Common myeloid progenitor, CD34-positive (primary cell): ENCODE measurements at regions not wholly inside any gene's neighbourhood (a gene's known extent, or its start where the extent isn't known, plus 50 kb on each side); places are given as distances from the start of the nearest gene placed in this dataset.
"Not testable (repeated sequence)": the region's sequence is repeated elsewhere in the genome, so short reads cannot be mapped to it uniquely, and the experiment has no call there.

Experiments
- CTCF ChIA-PET: fragments of 350-600 bp; sonication (Branson Sonifier 250); formaldehyde crosslinking; loops from one replicate; lab custom pipeline; 2021; ENCODE audit warnings: antibody characterized with exemption; lab: Charles Lee
- POLR2A ChIA-PET: fragments of 350-600 bp; sonication (Branson Sonifier 250); formaldehyde crosslinking; loops from one replicate; lab custom pipeline; 2021; ENCODE audit warnings: antibody characterized with exemption; lab: Charles Lee
- DNase-seq, 3 donors: peaks; one replicate each; pipeline versions ENCODE4 v3.0.0 to v3.0.0-alpha.2; 2013
- H3K27ac ChIP-seq, 2 experiments: 1 replicate in 1 of 2; 2 replicates in 1 of 2; pipeline ENCODE4 v1.7.0; 2013; ENCODE audit warnings: inconsistent platforms in 2 of 2, low read length in 2 of 2, mild to moderate bottlenecking in 2 of 2, low read depth in 1 of 2, moderate library complexity in 1 of 2; ENCODE audit not compliant: severe bottlenecking in 2 of 2, insufficient read depth in 1 of 2, poor library complexity in 1 of 2
- H3K27me3 ChIP-seq, 5 experiments: replicated peaks in 2 of 5; 1 replicate in 3 of 5; 2 replicates in 2 of 5; pipeline versions ENCODE4 v1.6.1 to v1.7.0; 2013; ENCODE audit warnings: low read length in 4 of 5, mild to moderate bottlenecking in 2 of 5, moderate library complexity in 2 of 5, inconsistent platforms in 1 of 5; ENCODE audit not compliant: insufficient read depth in 5 of 5, control insufficient read depth in 4 of 5
- H3K36me3 ChIP-seq, 4 experiments: 1 replicate in 2 of 4; 2 replicates in 2 of 4; pipeline versions ENCODE4 v1.6.1 to v1.7.0; 2013; ENCODE audit warnings: low read length in 3 of 4, control low read depth in 1 of 4, mild to moderate bottlenecking in 1 of 4; ENCODE audit not compliant: control insufficient read depth in 4 of 4, insufficient read depth in 4 of 4
- H3K4me1 ChIP-seq, 4 experiments: 1 replicate in 3 of 4; 2 replicates in 1 of 4; pipeline versions ENCODE4 v1.6.1 to v1.7.1; 2013; ENCODE audit warnings: low read length in 3 of 4, mild to moderate bottlenecking in 3 of 4, control low read depth in 1 of 4, inconsistent platforms in 1 of 4, moderate library complexity in 1 of 4; ENCODE audit not compliant: control insufficient read depth in 4 of 4, insufficient read depth in 4 of 4; ENCODE audit errors: control extremely low read depth in 1 of 4
- H3K4me3 ChIP-seq, 7 experiments: 1 replicate in 4 of 7; 2 replicates in 3 of 7; pipeline versions ENCODE4 v1.5.1 to v1.7.0; 2013; ENCODE audit warnings: mild to moderate bottlenecking in 7 of 7, low read length in 6 of 7, moderate library complexity in 6 of 7, inconsistent platforms in 2 of 7, low read depth in 2 of 7, control low read depth in 1 of 7; ENCODE audit not compliant: insufficient read depth in 4 of 7, control insufficient read depth in 1 of 7; ENCODE audit errors: extremely low read depth in 1 of 7
- H3K9me3 ChIP-seq, 5 experiments: 1 replicate in 4 of 5; 2 replicates in 1 of 5; pipeline versions ENCODE4 v1.6.1 to v1.7.1; 2013; ENCODE audit warnings: low read length in 4 of 5, mild to moderate bottlenecking in 2 of 5, inconsistent platforms in 1 of 5, low read depth in 1 of 5, moderate library complexity in 1 of 5; ENCODE audit not compliant: control insufficient read depth in 4 of 5, insufficient read depth in 2 of 5; ENCODE audit errors: control extremely low read depth in 1 of 5
- WGBS: methylation state at CpG from one replicate; pipeline ENCODE4 v1.1.5; 2013; ENCODE audit not compliant: insufficient coverage; 5-methylcytosine and 5-hydroxymethylcytosine counted together

DNA sequence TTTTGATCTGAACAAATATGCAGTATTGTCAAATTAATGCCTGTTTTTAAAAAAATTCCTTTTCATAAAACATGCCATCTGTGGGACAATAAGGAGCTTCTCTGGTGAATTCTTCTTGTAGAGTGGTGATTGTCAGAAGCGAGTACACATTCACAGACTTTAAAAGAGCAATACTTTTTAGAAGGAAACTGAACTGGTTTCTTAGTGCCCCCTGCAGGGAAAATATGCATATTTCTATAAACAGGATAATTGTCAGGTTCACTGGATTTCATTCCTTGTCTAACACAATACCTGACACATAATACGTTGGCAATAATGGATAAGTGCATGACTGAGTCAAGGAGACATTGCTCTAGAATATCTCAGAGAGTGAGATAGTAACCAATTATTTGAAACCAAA, 133.7 kb downstream of the KIF4B start:
- ChIA-PET POLR2A (no interaction called here), CTCF (interaction anchor here (0.9 to 1.3 kb wide), 8 partner anchors 9 to 200 kb away, joined by 3 to 5 read pairs (median 4); no protein-coding TSS in a partner anchor)
- peak in 2 of 3 donors; percentile 5 to 11 for DNase-seq
- H3K4me3 ChIP-seq = no peak overlapping the region
- no peaks in the 10 kb centered on the region for H3K36me3 ChIP-seq
- no CpG with 5 or more reads among the region's 2 CpGs for WGBS
- H3K27ac ChIP-seq = no peak overlapping the region
- H3K9me3 ChIP-seq = no peaks in the 10 kb centered on the region
- peaks cover 0 to 6% (median 2%) of the 10 kb centered on the region in 4 experiments for H3K4me1 ChIP-seq
- H3K27me3 ChIP-seq = peaks cover 0 to 4% (median 0%) of the 10 kb centered on the region in 5 experiments

DNA sequence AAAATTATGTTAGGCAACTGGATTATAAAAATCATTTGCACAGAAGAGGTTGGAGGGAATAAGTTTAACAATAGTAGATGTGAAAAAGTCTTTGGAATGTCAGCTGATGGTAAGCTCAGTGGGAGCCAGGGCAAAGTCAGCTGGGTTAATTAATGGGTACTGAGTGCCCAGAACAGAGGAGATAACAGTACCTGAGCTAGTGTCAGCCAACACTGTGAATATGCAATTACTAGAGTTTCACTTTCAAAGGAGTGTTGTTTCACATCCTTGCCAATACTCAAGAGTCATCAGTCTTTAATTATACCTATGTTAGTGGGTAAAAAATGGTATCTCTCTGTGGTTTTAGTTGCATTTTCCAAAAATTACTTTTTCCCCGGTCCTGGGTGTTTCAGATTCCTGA, 135.1 kb downstream of the KIF4B start:
- Histone ChIP-seq H3K27ac (no peak overlapping the region), H3K4me1 (peaks cover 0 to 6% (median 2%) of the 10 kb centered on the region in 4 experiments), H3K36me3 (no peaks in the 10 kb centered on the region), H3K4me3 (no peak overlapping the region), H3K27me3 (peaks cover 0 to 4% (median 0%) of the 10 kb centered on the region in 5 experiments), H3K9me3 (no peaks in the 10 kb centered on the region)
- ChIA-PET CTCF (interaction anchor here (0.7 to 1.1 kb wide), 2 partner anchors 12 to 176 kb away, joined by 3 read pairs; no protein-coding TSS in a partner anchor), POLR2A (no interaction called here)
- no peak for DNase-seq
- 100% methylated on average over 1 of the region's 1 CpG for WGBS

DNA sequence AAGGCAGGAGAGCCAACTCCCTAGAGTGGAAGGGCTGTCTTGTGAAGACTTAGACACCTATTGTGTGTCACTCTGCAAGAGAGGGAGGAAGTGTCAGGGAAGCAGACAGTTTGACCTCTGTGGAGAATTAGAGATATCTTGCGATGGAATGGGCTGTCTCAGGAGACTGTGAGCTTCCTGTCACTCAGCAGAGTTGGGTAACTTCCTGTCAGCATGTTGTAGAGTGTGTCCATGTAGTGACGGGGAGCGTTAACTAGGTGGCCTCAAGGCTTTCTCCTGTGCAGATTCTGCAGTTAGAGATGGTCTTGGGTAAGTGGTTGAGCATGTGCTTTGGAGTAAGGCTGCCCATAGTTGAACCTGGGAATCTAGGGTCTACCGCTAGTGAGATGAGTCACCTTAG, 136.5 kb downstream of the KIF4B start:
- 0% methylated on average over 1 of the region's 4 CpGs for WGBS
- peaks cover 0 to 2% (median 0%) of the 10 kb centered on the region in 5 experiments for H3K27me3 ChIP-seq
- H3K27ac ChIP-seq = no peak overlapping the region
- CTCF ChIA-PET = no interaction called here
- no peaks in the 10 kb centered on the region for H3K9me3 ChIP-seq
- no peak overlapping the region for H3K4me3 ChIP-seq
- POLR2A ChIA-PET = no interaction called here
- H3K36me3 ChIP-seq = no peaks in the 10 kb centered on the region
- DNase-seq = peak in 1 of 3 donors; percentile 19
- H3K4me1 ChIP-seq = peaks cover 0 to 6% (median 2%) of the 10 kb centered on the region in 4 experiments

DNA sequence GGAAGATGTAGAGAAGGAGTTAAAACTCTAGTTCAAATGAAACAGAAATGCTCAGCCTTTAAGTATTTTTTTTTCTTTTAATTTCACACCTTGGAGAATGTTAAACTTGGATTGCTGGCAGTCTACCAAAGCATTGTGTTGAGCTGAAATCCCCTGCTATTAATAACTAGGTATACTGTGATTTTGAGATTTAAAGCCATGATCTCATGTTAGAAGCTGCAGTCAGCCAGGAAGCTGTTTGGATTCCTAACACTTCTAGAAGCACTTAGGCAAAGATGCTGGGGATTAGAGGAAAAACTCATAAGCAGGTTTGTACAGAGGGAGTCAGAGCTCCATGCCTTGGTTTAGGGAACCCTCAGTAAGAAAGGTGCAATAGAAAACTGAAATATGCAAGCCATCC, 141.4 kb downstream of the KIF4B start:
- ChIA-PET CTCF (interaction anchor here (1.1 kb wide), 1 partner anchor 618 kb away, joined by 3 read pairs; no protein-coding TSS in a partner anchor), POLR2A (no interaction called here)
- DNase-seq = no peak
- no peaks in the 10 kb centered on the region for H3K36me3 ChIP-seq
- H3K27ac ChIP-seq = no peak overlapping the region
- no peaks in the 10 kb centered on the region for H3K27me3 ChIP-seq
- H3K4me1 ChIP-seq = peaks cover 0 to 4% (median 2%) of the 10 kb centered on the region in 4 experiments
- no peak overlapping the region for H3K4me3 ChIP-seq
- no peaks in the 10 kb centered on the region for H3K9me3 ChIP-seq

DNA sequence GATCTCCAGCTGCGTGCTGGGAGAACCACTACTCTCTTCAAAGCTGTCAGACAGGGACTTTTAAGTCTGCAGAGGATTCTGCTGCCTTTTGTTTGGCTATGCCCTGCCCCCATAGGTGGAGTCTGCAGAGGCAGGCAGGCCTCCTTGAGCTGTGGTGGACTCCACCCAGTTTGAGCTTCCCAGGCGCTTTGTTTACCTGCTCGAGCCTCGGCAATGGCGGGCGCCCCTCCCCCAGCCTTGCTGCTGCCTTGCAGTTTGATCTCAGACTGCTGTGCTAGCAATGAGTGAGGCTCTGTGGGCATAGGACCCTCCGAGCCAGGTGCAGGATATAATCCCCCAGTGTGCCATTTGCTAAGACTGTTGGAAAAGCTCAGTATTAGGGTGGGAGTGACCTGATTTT, 149.5 kb downstream of the KIF4B start:
- CTCF ChIA-PET, DNase-seq, H3K27me3 ChIP-seq, H3K9me3 ChIP-seq, H3K4me3 ChIP-seq, POLR2A ChIA-PET, H3K36me3 ChIP-seq, H3K27ac ChIP-seq, H3K4me1 ChIP-seq: not testable (repeated sequence)
- WGBS = 84% methylated on average over 2 of the region's 7 CpGs

DNA sequence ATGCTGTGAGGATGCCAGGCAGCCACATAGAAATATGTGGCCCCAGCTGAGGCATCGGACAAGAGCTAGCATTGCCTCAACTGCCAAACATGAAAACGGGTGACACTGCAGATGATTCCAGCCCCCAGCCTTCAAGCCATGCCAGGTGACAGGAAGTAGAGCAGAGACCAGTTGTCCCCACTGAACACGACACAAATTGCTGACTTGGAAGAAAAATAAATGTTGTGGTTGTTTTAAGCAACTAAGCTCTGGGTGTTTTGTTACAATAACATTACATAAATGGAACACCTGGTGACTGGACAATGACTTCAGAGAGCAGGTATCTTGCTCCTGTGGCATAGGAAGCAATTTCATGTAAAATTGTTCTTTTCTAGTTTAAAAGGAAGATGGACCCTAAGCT, 154.2 kb downstream of the KIF4B start:
- Histone ChIP-seq H3K9me3 (peaks cover 0 to 4% (median 0%) of the 10 kb centered on the region in 5 experiments), H3K4me3 (no peak overlapping the region), H3K27me3 (no peaks in the 10 kb centered on the region), H3K27ac (no peak overlapping the region), H3K4me1 (no peaks in the 10 kb centered on the region), H3K36me3 (no peaks in the 10 kb centered on the region)
- ChIA-PET POLR2A (no interaction called here), CTCF (no interaction called here)
- DNase-seq = no peak
- WGBS = 100% methylated on average over 2 of the region's 3 CpGs

DNA sequence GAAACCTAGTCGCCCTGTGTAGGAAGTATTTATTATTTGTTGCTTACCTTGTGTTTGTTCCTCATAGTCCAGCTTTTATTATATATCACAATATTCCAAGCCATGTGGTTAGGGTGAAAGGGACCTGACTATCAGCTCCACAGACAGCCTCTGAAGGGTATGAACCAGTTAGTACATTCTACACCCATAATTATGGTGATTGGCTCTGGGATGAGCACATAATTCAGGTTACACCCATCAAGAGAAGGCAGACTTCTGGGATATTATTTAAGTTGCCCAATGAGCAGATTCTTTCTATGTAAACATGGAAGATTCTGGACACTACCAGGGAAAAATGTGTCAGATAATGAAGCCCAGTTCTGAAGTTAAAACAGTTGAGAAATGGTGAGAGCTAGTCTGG, 168.0 kb downstream of the KIF4B start:
- CTCF ChIA-PET = no interaction called here

More for the DNA sequence above, 168.0 kb downstream of the KIF4B start:
- no peak overlapping the region for H3K27ac ChIP-seq
- H3K27me3 ChIP-seq = no peaks in the 10 kb centered on the region
- no peak overlapping the region for H3K4me3 ChIP-seq
- POLR2A ChIA-PET = no interaction called here
- no peak for DNase-seq
- no peaks in the 10 kb centered on the region for H3K4me1 ChIP-seq
- H3K9me3 ChIP-seq = no peaks in the 10 kb centered on the region
- H3K36me3 ChIP-seq = no peaks in the 10 kb centered on the region
- WGBS = no CpG with 5 or more reads among the region's 1 CpG
